ENCODE measurements at regions not wholly inside any gene's neighbourhood (a gene's known extent, or its start where the extent isn't known, plus 50 kb on each side); places are given as distances from the start of the nearest gene placed in this dataset.
A peak's percentile ranks its signal among the peaks of the same experiment; 100 is the strongest.
"Not testable (repeated sequence)": the region's sequence is repeated elsewhere in the genome, so short reads cannot be mapped to it uniquely, and the experiment has no call there.

DNA sequence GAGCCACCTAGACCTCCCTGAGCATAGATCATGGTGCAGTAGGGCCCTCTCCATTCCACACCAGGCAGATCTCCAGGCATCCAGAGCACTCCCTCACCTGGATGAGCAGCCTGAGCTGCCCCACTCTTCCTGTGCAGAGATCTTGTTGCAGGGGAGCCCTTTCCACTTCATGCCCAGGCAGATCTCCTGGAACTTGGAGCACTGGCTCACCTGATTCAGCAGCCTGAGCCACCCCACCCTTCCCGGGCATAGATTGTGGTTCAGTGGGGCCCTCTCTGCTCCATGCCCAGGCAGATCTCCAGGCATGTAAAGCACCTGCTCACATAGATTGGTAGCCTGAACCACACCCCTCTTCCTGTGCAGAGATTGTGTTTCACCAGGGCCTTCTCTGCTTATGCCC, 78.0 kb downstream of the SEC16B start:
- no peak for DNase-seq (ENCODE audit: low read depth)

DNA sequence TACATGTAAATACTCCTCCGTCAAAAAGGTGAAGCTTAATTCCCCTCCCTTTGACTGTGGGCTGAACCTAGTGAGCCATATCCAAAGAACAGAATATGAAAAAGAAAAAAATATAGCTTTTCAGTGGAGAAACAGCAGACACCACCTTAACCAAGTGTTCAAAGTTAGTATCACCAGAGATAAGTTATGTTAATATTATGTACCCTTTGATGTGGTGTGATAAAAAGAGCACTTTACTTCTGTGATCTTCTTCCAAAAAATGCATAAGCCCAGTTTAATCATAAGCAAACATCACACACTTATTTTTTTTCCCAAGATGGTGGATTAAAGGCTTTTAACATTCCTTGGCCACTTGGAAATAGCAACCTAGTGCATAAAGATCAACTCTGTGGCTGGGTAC, 79.4 kb downstream of the SEC16B start:
- DNase-seq (ENCODE audit: low read depth) = no peak

- DNase-seq (ENCODE audit: low read depth) = no peak
These were observed 85.3 kb downstream of the SEC16B start for GRCh38 chr1:177884479-177885021.

- no peak for DNase-seq (ENCODE audit: low read depth)
These were observed 86.3 kb downstream of the SEC16B start for GRCh38 chr1:177883581-177883980.

DNA sequence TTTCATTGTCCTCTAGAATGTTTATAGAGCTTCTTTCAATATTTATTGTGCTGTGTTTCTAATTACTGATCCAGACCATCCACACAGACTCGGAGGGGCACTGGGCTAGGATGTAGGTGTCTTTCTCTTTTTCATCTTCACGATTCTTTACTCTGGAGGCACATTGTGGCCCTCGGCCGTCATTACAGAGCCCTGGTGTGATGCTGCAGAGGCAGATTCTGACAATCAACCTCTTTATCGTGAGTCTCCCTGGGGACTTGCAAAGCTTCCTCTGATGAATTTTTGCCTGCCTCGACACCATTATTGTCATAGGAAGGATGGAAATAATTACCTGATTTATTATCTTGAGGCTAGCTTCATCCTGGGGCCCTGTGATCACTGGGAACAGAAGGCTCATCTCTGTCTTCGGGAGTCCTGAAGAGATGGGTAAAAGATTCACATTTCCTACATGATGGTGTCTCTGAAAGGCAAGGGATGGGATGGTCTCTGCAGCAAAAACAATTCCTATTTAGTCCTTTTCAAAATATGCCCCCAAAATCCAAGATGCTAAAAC, 89.4 kb downstream of the SEC16B start:
- DNase-seq (ENCODE audit: low read depth) = no peak

GRCh38 chr1:177877086-177877485, 92.8 kb downstream of the SEC16B start:
- DNase-seq (ENCODE audit: low read depth) = no peak

DNA sequence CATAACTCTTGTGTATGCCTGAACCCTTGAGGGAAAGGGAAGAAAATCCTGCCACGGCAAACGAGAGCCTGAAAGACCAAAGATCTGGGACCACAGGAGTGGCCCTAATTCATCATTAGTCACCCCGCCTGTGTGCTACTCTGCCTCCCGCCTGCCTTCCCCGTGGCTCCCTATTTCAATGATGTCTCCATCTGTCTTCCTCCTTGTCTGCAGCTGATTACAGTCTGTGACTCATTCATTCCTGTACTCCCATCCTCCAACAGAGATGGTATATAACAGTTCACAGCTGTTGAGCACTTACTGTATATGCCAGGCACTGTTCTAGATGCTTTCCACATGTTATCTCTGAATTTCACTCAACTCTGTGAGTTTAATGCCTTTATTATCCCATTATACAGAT, 96.6 kb downstream of the SEC16B start:
- DNase-seq (ENCODE audit: low read depth) = peak; percentile 80

- DNase-seq (ENCODE audit: low read depth) = no peak
These were observed 97.5 kb downstream of the SEC16B start for GRCh38 chr1:177872308-177872900.

GRCh38 chr1:177871613-177872307, 98.1 kb downstream of the SEC16B start:
- no peak for DNase-seq (ENCODE audit: low read depth)

- DNase-seq (ENCODE audit: low read depth) = no peak
These were observed 100.3 kb downstream of the SEC16B start for GRCh38 chr1:177869586-177869985.

GRCh38 chr1:177869011-177869410, 100.8 kb downstream of the SEC16B start:
- not testable (repeated sequence) for DNase-seq (ENCODE audit: low read depth)

- no peak for DNase-seq (ENCODE audit: low read depth)
These were observed 104.1 kb downstream of the SEC16B start for GRCh38 chr1:177865807-177866206.

GRCh38 chr1:177864538-177865305, 105.1 kb downstream of the SEC16B start:
- DNase-seq (ENCODE audit: low read depth) = no peak

- DNase-seq (ENCODE audit: low read depth) = no peak
These were observed 106.1 kb downstream of the SEC16B start for GRCh38 chr1:177863796-177864195.

GRCh38 chr1:177862916-177863315, 106.9 kb downstream of the SEC16B start:
- DNase-seq (ENCODE audit: low read depth) = no peak

GRCh38 chr1:177859572-177859971, 110.3 kb downstream of the SEC16B start:
- DNase-seq (ENCODE audit: low read depth) = no peak

DNA sequence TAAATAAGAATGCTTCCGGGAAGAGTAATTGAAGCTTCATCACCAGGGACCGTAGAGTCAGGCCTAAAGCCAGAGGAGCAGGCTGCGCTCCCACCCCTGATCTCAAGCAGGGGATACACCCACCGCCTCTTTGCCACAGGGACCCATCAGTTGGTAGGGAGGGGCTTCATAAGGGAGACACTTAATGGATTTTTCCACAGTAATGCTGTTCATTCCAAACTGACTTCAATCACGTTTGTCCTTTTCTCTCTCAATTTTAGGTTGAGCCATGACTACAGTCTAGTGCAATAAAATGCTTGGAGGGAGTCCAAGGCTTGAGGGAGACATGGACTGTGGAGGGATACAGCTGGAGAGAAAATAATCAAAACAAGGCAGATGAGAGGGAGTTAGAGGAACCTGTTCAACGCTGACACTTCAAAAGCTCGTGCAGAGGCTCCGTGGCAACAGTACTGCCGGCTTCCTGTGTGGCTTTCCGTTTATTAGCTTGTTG, 111.5 kb downstream of the SEC16B start:
- DNase-seq (ENCODE audit: low read depth) = no peak

GRCh38 chr1:177857285-177857684, 112.6 kb downstream of the SEC16B start:
- DNase-seq (ENCODE audit: low read depth) = no peak

- no peak for DNase-seq (ENCODE audit: low read depth)
These were observed 114.9 kb downstream of the SEC16B start for GRCh38 chr1:177854951-177855350.

DNA sequence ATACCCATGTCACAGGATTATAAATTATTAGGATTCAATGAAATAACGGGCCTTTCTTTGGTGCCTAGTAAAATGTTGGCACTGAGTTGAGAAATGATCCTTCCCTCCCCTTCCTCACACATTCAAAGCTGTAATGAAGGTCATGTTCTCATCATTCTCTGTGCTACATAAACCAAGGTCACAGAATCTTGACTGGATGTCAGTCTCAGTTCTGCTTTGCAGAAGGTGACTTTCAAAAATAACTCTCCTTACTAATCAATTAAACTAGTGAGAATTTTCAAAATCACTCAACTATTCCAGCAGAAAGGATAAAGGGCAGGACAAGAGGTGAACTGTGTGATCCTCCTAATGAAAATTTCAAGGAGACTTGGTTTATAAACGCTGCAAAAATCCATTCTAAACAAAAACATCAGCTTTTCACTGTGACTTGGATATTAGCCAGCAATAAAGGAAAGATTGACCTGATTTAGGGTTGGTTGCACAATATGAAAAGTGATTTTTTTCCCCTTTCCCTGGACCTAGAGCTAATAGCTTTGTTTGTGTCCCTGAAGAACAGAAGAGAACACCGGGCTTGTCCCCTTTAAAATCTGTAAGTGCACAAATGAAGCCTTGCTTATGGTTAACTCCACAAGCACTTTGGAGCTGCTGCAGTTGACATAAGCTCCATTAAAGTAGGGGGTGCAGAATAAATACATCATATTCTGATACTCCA, 120.1 kb downstream of the SEC16B start:
- DNase-seq (ENCODE audit: low read depth) = no peak

GRCh38 chr1:177849130-177849529, 120.7 kb downstream of the SEC16B start:
- no peak for DNase-seq (ENCODE audit: low read depth)

- DNase-seq (ENCODE audit: low read depth) = no peak
These were observed 121.3 kb downstream of the SEC16B start for GRCh38 chr1:177848577-177848976.

Measured in Daoy (cell line).